HCT116 (cell line): ENCODE measurements at regions not wholly inside any gene's neighbourhood (a gene's known extent, or its start where the extent isn't known, plus 50 kb on each side); places are given as distances from the start of the nearest gene placed in this dataset.

Experiments used
- ATAC-seq: fragments of 200-7000 bp; cut with Tn5 transposase; 2 replicates; pipeline ENCODE4 v1.9.1; 2020; ENCODE audit warnings: mild to moderate bottlenecking, moderate library complexity
- BruUV-seq: library from RNA; stranded (reverse); fragments of 400-500 nt; replicated peaks from 2 replicates; lab custom pipeline; 2021; lab: Mats Ljungman, UMichigan
- CTCF ChIA-PET: fragments of 300-600 bp; sonication (Branson Sonifier 250); formaldehyde crosslinking; loops from one replicate; lab custom pipeline; 2021; ENCODE audit warnings: antibody characterized with exemption; lab: Charles Lee
- POLR2A ChIA-PET: fragments of 300-600, 350-600 bp; sonication (Branson Sonifier 250); formaldehyde crosslinking; loops from one replicate; lab custom pipeline; 2021; ENCODE audit warnings: antibody characterized with exemption; lab: Charles Lee
- RAD21 ChIA-PET, 2 experiments: fragments of 300-600 bp; sonication (Branson Sonifier 250); formaldehyde crosslinking; loops; one replicate each; lab custom pipeline; 2023; ENCODE audit warnings: low total read pairs in 2 of 2; ENCODE audit not compliant: uncharacterized antibody in 2 of 2, unreplicated experiment in 2 of 2, low non-redundant PET in 1 of 2; lab: Charles Lee
- DNase-seq: peaks from one replicate; pipeline ENCODE4 v3.0.0-alpha.2; 2010; ENCODE audit warnings: low read depth, low spot score
- H2AFZ ChIP-seq: fragments of 200-600 bp; shearing (Covaris generic), sonication (generic); 2 replicates; pipeline ENCODE4 v1.6.1; 2017; ENCODE audit warnings: low read depth, mixed run types, mixed read lengths, antibody characterized with exemption, low read length; ENCODE audit not compliant: poor library complexity, severe bottlenecking
- H3K27ac ChIP-seq: 2 replicates; pipeline ENCODE4 v1.5.1; 2012; ENCODE audit warnings: low read depth, low read length
- H3K27me3 ChIP-seq: fragments of 200-600 bp; sonication (generic); 2 replicates; pipeline ENCODE4 v1.6.1; 2016; ENCODE audit warnings: mixed run types, low read length, mixed read lengths; ENCODE audit not compliant: insufficient read depth
- H3K36me3 ChIP-seq, 2 experiments: fragments of 200-500 bp in 1 of 2; fragments of 200-600 bp in 1 of 2; sonication (Bioruptor generic) in 1 of 2; sonication (generic) in 1 of 2; 2 replicates each; pipeline versions ENCODE4 v1.5.1 to v1.6.1; 2014 to 2016; ENCODE audit warnings: low read length in 2 of 2, inconsistent platforms in 1 of 2, mixed read lengths in 1 of 2, mixed run types in 1 of 2; ENCODE audit not compliant: insufficient read depth in 2 of 2, control insufficient read depth in 1 of 2
- H3K4me1 ChIP-seq, 2 experiments: fragments of 200-600 bp in 1 of 2; sonication (generic) in 1 of 2; 2 replicates each; pipeline versions ENCODE4 v1.5.1 to v1.6.1; 2012 to 2017; ENCODE audit warnings: low read length in 2 of 2, inconsistent platforms in 1 of 2, mild to moderate bottlenecking in 1 of 2, mixed read lengths in 1 of 2, mixed run types in 1 of 2, moderate library complexity in 1 of 2; ENCODE audit not compliant: insufficient read depth in 2 of 2, control insufficient read depth in 1 of 2
- H3K4me2 ChIP-seq: fragments of 200-600 bp; sonication (generic); 2 replicates; pipeline ENCODE4 v1.6.1; 2017; ENCODE audit warnings: mixed run types, low read length, mixed read lengths
- H3K4me3 ChIP-seq, 2 experiments: fragments of 200-600 bp in 1 of 2; sonication (generic) in 1 of 2; replicated peaks in 1 of 2; 2 replicates each; pipeline ENCODE4 v1.5.1; 2011 to 2016; ENCODE audit warnings: low read length in 2 of 2, control low read depth in 1 of 2, low read depth in 1 of 2, mild to moderate bottlenecking in 1 of 2, mixed read lengths in 1 of 2, mixed run types in 1 of 2
- H3K79me2 ChIP-seq: fragments of 200-600 bp; sonication (generic); 2 replicates; pipeline ENCODE4 v1.6.1; 2017; ENCODE audit warnings: mild to moderate bottlenecking, mixed run types, low read length, moderate library complexity, mixed read lengths; ENCODE audit not compliant: insufficient read depth
- H3K9ac ChIP-seq: fragments of 200-600 bp; sonication (generic); 2 replicates; pipeline ENCODE4 v1.6.1; 2016; ENCODE audit warnings: low read length, mixed read lengths
- H3K9me2 ChIP-seq: fragments of 200-600 bp; sonication (generic), shearing (Covaris generic); 2 replicates; pipeline ENCODE4 v1.6.1; 2017; ENCODE audit warnings: mixed run types, mild to moderate bottlenecking, moderate library complexity; ENCODE audit not compliant: insufficient read depth
- H3K9me3 ChIP-seq, 2 experiments: fragments of 200-500 bp in 1 of 2; fragments of 200-600 bp in 1 of 2; sonication (Bioruptor generic) in 1 of 2; sonication (generic) in 1 of 2; 2 replicates each; pipeline ENCODE4 v1.6.1; 2014 to 2017; ENCODE audit warnings: low read length in 2 of 2, mixed read lengths in 2 of 2, inconsistent platforms in 1 of 2, low read depth in 1 of 2, mild to moderate bottlenecking in 1 of 2, mixed run types in 1 of 2, moderate library complexity in 1 of 2; ENCODE audit not compliant: control insufficient read depth in 1 of 2, insufficient read depth in 1 of 2
- H4K20me1 ChIP-seq: fragments of 200-600 bp; sonication (generic), shearing (Covaris generic); 2 replicates; pipeline ENCODE4 v1.6.1; 2017; ENCODE audit warnings: mixed run types, mild to moderate bottlenecking, moderate library complexity; ENCODE audit not compliant: insufficient read depth
- ELF1 ChIP-seq: IDR thresholded peaks from 2 replicates; pipeline ENCODE4 v1.6.1; 2012; ENCODE audit warnings: low read depth, borderline replicate concordance
- EZH2 ChIP-seq: fragments of 200-600 bp; sonication (generic); IDR thresholded peaks from 2 replicates; pipeline ENCODE4 v1.6.1; 2017; ENCODE audit warnings: antibody characterized with exemption, mixed run types
- JUND ChIP-seq: IDR thresholded peaks from 2 replicates; pipeline ENCODE4 v1.6.1; 2012
- REST ChIP-seq: IDR thresholded peaks from 2 replicates; pipeline ENCODE4 v1.6.1; 2012; ENCODE audit warnings: low read depth
- ZBTB33 ChIP-seq: IDR thresholded peaks from 2 replicates; pipeline ENCODE4 v1.6.1; 2011; ENCODE audit warnings: mild to moderate bottlenecking, low read length, moderate library complexity; ENCODE audit not compliant: insufficient replicate concordance; ENCODE audit errors: extremely low read depth
- intact Hi-C: fragments of 100-400 bp; cut with micrococcal nuclease; formaldehyde crosslinking; loops from 2 replicates; pipeline ENCODE4 v1.10.0; 2022

- no peak for ATAC-seq
- Histone ChIP-seq H3K36me3 (no peaks in the 10 kb centered on the region), H3K4me3 (no peak overlapping the region), H3K4me2 (no peak overlapping the region), H3K27ac (no peak overlapping the region), H4K20me1 (no peaks in the 10 kb centered on the region), H3K9me2 (no peaks in the 10 kb centered on the region), H3K4me1 (no peaks in the 10 kb centered on the region), H2AFZ (no peak overlapping the region), H3K27me3 (no peaks in the 10 kb centered on the region), H3K9ac (no peak overlapping the region), H3K9me3 (no peaks in the 10 kb centered on the region), H3K79me2 (no peaks in the 10 kb centered on the region)
- ChIA-PET RAD21 (no interaction called here), CTCF (no interaction called here), POLR2A (no interaction called here)
- intact Hi-C loops: no loop called here
- DNase-seq: no peak
- no TSS peak for BruUV-seq
- TF ChIP-seq JUND (no peak), REST (no peak), ELF1 (no peak), ZBTB33 (no peak), EZH2 (no peak)
Measured at GRCh38 chr12:78343657-78344056, 513.0 kb downstream of the NAV3 start.
